ENCODE measurements at regions not wholly inside any gene's neighbourhood (a gene's known extent, or its start where the extent isn't known, plus 50 kb on each side); places are given as distances from the start of the nearest gene placed in this dataset.

DNA sequence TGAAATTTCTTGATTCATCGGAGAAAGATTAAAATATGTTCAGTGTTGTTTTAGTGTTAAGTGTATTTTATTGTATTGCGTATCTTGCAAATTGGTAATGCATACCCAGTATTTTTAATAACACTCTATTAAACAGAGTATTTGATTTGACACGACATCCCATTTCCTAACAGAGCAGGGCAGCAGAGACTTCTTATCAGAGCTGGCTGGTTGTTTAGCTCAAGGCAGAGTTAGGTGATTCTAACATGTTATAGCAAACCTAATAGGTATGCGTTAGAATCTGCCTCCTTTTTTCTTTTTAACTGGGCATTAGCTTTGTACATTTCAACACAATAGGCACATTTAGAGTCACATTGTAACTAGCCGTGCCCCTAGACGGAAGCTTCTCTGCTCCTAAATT lies 57.1 kb upstream of the CELF2 start:
- no peak for TF ChIP-seq CTCF (IDR thresholded peaks at IDR 0.05; ENCODE audit: extremely low read depth in 1 of 2, insufficient read depth in 1 of 2, low read depth in 1 of 2, low read length in 2 of 2)
- TF ChIP-seq POLR2AphosphoS5 (IDR thresholded peaks at IDR 0.05; ENCODE audit: insufficient read depth, low read depth, low read length) = no peak

Data from endothelial cell of umbilical vein (primary cell).